ENCODE measurements at regions not wholly inside any gene's neighbourhood (a gene's known extent, or its start where the extent isn't known, plus 50 kb on each side); places are given as distances from the start of the nearest gene placed in this dataset.

GRCh38 chr14:23776296-23776695, 140.1 kb downstream of the DHRS2 start:
- ATAC-seq (ENCODE audit: low read depth) = no peak
- CTCF ChIA-PET = interaction anchor here (1.5 kb wide), 1 partner anchor 144 kb away, joined by 3 read pairs; no protein-coding TSS in a partner anchor
- DNase-seq = no peak
- no peaks in the 10 kb centered on the region for H3K9me3 Mint-ChIP-seq
- H3K27me3 Mint-ChIP-seq = peaks cover 20% of the 10 kb centered on the region
- TF ChIP-seq, protein P1, sequence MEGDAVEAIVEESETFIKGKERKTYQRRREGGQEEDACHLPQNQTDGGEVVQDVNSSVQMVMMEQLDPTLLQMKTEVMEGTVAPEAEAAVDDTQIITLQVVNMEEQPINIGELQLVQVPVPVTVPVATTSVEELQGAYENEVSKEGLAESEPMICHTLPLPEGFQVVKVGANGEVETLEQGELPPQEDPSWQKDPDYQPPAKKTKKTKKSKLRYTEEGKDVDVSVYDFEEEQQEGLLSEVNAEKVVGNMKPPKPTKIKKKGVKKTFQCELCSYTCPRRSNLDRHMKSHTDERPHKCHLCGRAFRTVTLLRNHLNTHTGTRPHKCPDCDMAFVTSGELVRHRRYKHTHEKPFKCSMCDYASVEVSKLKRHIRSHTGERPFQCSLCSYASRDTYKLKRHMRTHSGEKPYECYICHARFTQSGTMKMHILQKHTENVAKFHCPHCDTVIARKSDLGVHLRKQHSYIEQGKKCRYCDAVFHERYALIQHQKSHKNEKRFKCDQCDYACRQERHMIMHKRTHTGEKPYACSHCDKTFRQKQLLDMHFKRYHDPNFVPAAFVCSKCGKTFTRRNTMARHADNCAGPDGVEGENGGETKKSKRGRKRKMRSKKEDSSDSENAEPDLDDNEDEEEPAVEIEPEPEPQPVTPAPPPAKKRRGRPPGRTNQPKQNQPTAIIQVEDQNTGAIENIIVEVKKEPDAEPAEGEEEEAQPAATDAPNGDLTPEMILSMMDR (IDR thresholded peaks at IDR 0.05) = no peak
- H3K27ac Mint-ChIP-seq = no peak overlapping the region
- H3K36me3 Mint-ChIP-seq (ENCODE audit: low read depth) = no peaks in the 10 kb centered on the region
- H3K4me3 Mint-ChIP-seq = no peak overlapping the region
- intact Hi-C loops (cut with micrococcal nuclease) = no loop called here
- H3K4me1 Mint-ChIP-seq = no peaks in the 10 kb centered on the region
- POLR2A ChIA-PET = no interaction called here

GRCh38 chr14:23785208-23785607, 149.0 kb downstream of the DHRS2 start:
- TF ChIP-seq, protein P1 (IDR thresholded peaks at IDR 0.05) = no peak
- Mint-ChIP-seq H3K27ac (no peak overlapping the region), H3K4me3 (no peak overlapping the region), H3K27me3 (peaks cover 23% of the 10 kb centered on the region), H3K9me3 (peaks cover 2% of the 10 kb centered on the region), H3K4me1 (no peaks in the 10 kb centered on the region), H3K36me3 (ENCODE audit: low read depth) (no peaks in the 10 kb centered on the region)
- no peak for DNase-seq
- intact Hi-C loops (cut with micrococcal nuclease) = no loop called here
- ChIA-PET POLR2A (no interaction called here), CTCF (no interaction called here)
- ATAC-seq (ENCODE audit: low read depth) = no peak

GRCh38 chr14:23787436-23787835, 151.3 kb downstream of the DHRS2 start:
- CTCF ChIA-PET = no interaction called here
- Mint-ChIP-seq H3K27me3 (peaks cover 19% of the 10 kb centered on the region), H3K9me3 (peaks cover 2% of the 10 kb centered on the region), H3K36me3 (ENCODE audit: low read depth) (no peaks in the 10 kb centered on the region), H3K27ac (no peak overlapping the region), H3K4me3 (no peak overlapping the region), H3K4me1 (no peaks in the 10 kb centered on the region)
- POLR2A ChIA-PET = no interaction called here
- DNase-seq (no peak), ATAC-seq (ENCODE audit: low read depth) (no peak)
- intact Hi-C loops (cut with micrococcal nuclease) = no loop called here
- TF ChIP-seq, protein P1 (IDR thresholded peaks at IDR 0.05) = no peak

GRCh38 chr14:23789696-23790095, 153.5 kb downstream of the DHRS2 start:
- DNase-seq (no peak), ATAC-seq (ENCODE audit: low read depth) (no peak)
- Mint-ChIP-seq H3K9me3 (peaks cover 2% of the 10 kb centered on the region), H3K4me3 (no peak overlapping the region), H3K36me3 (ENCODE audit: low read depth) (no peaks in the 10 kb centered on the region), H3K27ac (no peak overlapping the region), H3K27me3 (peaks cover 23% of the 10 kb centered on the region), H3K4me1 (no peaks in the 10 kb centered on the region)
- intact Hi-C loops (cut with micrococcal nuclease) = no loop called here
- POLR2A ChIA-PET = no interaction called here
- CTCF ChIA-PET = no interaction called here
- TF ChIP-seq, protein P1 (IDR thresholded peaks at IDR 0.05) = no peak

DNA sequence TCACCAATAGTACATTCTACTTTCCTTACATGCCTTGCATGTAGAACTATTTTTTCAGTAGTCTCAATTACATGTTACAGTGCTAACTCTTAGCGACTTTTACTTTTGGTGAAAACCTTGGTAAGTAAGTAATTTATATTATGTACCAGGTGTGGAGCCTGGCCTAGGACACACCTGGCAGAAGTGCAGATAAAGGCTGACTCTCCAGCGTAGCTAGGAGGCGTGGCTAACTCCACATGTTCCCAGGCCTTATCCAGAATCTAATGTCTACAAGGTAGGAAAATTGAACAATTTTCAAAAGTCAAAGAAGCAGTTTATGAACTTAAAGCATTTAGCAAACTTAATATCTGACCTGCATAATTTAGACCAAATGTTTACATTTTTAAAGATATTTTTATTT, 157.4 kb downstream of the DHRS2 start:
- TF ChIP-seq, protein P1 (IDR thresholded peaks at IDR 0.05) = no peak
- Mint-ChIP-seq H3K4me3 (no peak overlapping the region), H3K9me3 (peaks cover 4% of the 10 kb centered on the region), H3K36me3 (ENCODE audit: low read depth) (no peaks in the 10 kb centered on the region), H3K27ac (no peak overlapping the region), H3K4me1 (no peaks in the 10 kb centered on the region), H3K27me3 (peaks cover 14% of the 10 kb centered on the region)
- DNase-seq (no peak), ATAC-seq (ENCODE audit: low read depth) (no peak)
- ChIA-PET POLR2A (no interaction called here), CTCF (no interaction called here)
- intact Hi-C loops (cut with micrococcal nuclease) = no loop called here

Measured in activated B cell treated with CpG ODN at 0.5 μM for 24 hours (primary cell).